SK-N-SH treated with all-trans-retinoic acid at 6 μM for 48 hours (cell line): ENCODE measurements at regions not wholly inside any gene's neighbourhood (a gene's known extent, or its start where the extent isn't known, plus 50 kb on each side); places are given as distances from the start of the nearest gene placed in this dataset.

Experiments
- ATAC-seq: fragments of 200-7000 bp; cut with Tn5 transposase; 3 replicates; pipeline ENCODE4 v1.9.1; 2020; ENCODE audit warnings: mild to moderate bottlenecking, moderate library complexity
- ARNTL ChIP-seq: fragments of 450-650 bp; formaldehyde crosslinking; IDR thresholded peaks from 2 replicates; pipeline ENCODE4 v1.5.0; 2020; ENCODE audit warnings: low read depth, mild to moderate bottlenecking, moderate library complexity, borderline replicate concordance
- BACH2 ChIP-seq: fragments of 250-450 bp; sonication (Bioruptor Pico); IDR thresholded peaks from 2 replicates; pipeline ENCODE4 v1.9.0; 2021; ENCODE audit warnings: mild to moderate bottlenecking, borderline replicate concordance
- CREB5 ChIP-seq: fragments of 250-450 bp; sonication (Bioruptor Pico); IDR thresholded peaks from 2 replicates; pipeline ENCODE4 v1.5.1; 2020; ENCODE audit warnings: low read depth, mild to moderate bottlenecking, moderate library complexity
- CSDC2 ChIP-seq: fragments of 250-450 bp; sonication (Bioruptor Pico); IDR thresholded peaks from 2 replicates; pipeline ENCODE4 v1.5.0; 2020; ENCODE audit warnings: mild to moderate bottlenecking, moderate library complexity
- GLIS3 ChIP-seq: fragments of 250-450 bp; sonication (Bioruptor Pico); IDR thresholded peaks from 2 replicates; pipeline ENCODE4 v1.5.0; 2020; ENCODE audit warnings: mild to moderate bottlenecking, moderate library complexity
- ISL1 ChIP-seq: fragments of 250-450 bp; sonication (Bioruptor Pico); IDR thresholded peaks from 2 replicates; pipeline ENCODE4 v2.1.2; 2022; ENCODE audit warnings: mild to moderate bottlenecking, moderate library complexity
- OSR1 ChIP-seq: fragments of 250-450 bp; sonication (Bioruptor Pico); IDR thresholded peaks from 2 replicates; pipeline ENCODE4 v1.8.0; 2022; ENCODE audit warnings: moderate library complexity, mild to moderate bottlenecking, inconsistent platforms
- PATZ1 ChIP-seq: fragments of 250-450 bp; sonication (Bioruptor Pico); IDR thresholded peaks from 2 replicates; pipeline ENCODE4 v1.8.0; 2020; ENCODE audit warnings: mild to moderate bottlenecking, moderate library complexity, borderline replicate concordance
- PPARA ChIP-seq: fragments of 250-450 bp; sonication (Bioruptor Pico); IDR thresholded peaks from 2 replicates; pipeline ENCODE4 v1.5.0; 2020; ENCODE audit warnings: mild to moderate bottlenecking, borderline replicate concordance
- SNAI2 ChIP-seq: fragments of 250-450 bp; sonication (Bioruptor Pico); IDR thresholded peaks from 2 replicates; pipeline ENCODE4 v1.5.0; 2020; ENCODE audit warnings: mild to moderate bottlenecking, moderate library complexity
- TCF4 ChIP-seq: fragments of 250-450 bp; sonication (Bioruptor Pico); IDR thresholded peaks from 2 replicates; pipeline ENCODE4 v1.8.0; 2021; ENCODE audit warnings: mild to moderate bottlenecking, moderate library complexity, borderline replicate concordance
- TOX ChIP-seq: fragments of 250-450 bp; sonication (Bioruptor Pico); IDR thresholded peaks from 2 replicates; pipeline ENCODE4 v1.8.0; 2021; ENCODE audit warnings: mild to moderate bottlenecking, moderate library complexity, borderline replicate concordance
- TSHZ2 ChIP-seq: fragments of 250-450 bp; sonication (Bioruptor Pico); IDR thresholded peaks from 2 replicates; pipeline ENCODE4 v1.5.0; 2020; ENCODE audit warnings: mild to moderate bottlenecking, moderate library complexity
- ZC3H10 ChIP-seq: fragments of 250-450 bp; sonication (Bioruptor Pico); IDR thresholded peaks from 2 replicates; pipeline ENCODE4 v1.5.1; 2021; ENCODE audit warnings: mild to moderate bottlenecking, moderate library complexity
- ZFP3 ChIP-seq: fragments of 250-450 bp; sonication (Bioruptor Pico); IDR thresholded peaks from 2 replicates; pipeline ENCODE4 v1.5.0; 2020; ENCODE audit warnings: mild to moderate bottlenecking, moderate library complexity
- ZFP30 ChIP-seq: fragments of 450-650 bp; formaldehyde crosslinking; IDR thresholded peaks from 2 replicates; pipeline ENCODE4 v1.5.0; 2022; ENCODE audit warnings: mild to moderate bottlenecking, moderate library complexity
- ZNF565 ChIP-seq: fragments of 450-650 bp; formaldehyde crosslinking; conservative IDR thresholded peaks from 2 replicates; pipeline ENCODE4 v1.5.0; 2020; ENCODE audit warnings: low read depth, mild to moderate bottlenecking, moderate library complexity
- ZNF70 ChIP-seq: fragments of 450-650 bp; formaldehyde crosslinking; IDR thresholded peaks from 2 replicates; pipeline ENCODE4 v1.5.0; 2020; ENCODE audit warnings: mild to moderate bottlenecking, moderate library complexity
- ZNF8 ChIP-seq: fragments of 450-650 bp; formaldehyde crosslinking; IDR thresholded peaks from 2 replicates; pipeline ENCODE4 v1.5.0; 2020; ENCODE audit warnings: mild to moderate bottlenecking, moderate library complexity
- TF ChIP-seq, protein P1 (sequence below): fragments of 250-450 bp; sonication (Bioruptor Pico); IDR thresholded peaks from 2 replicates; pipeline ENCODE4 v1.8.0; 2021; ENCODE audit warnings: low read depth, mild to moderate bottlenecking, moderate library complexity, borderline replicate concordance
- TF ChIP-seq, protein P2 (sequence below): fragments of 250-450 bp; sonication (Bioruptor Pico); IDR thresholded peaks from 2 replicates; pipeline ENCODE4 v1.5.1; 2021; ENCODE audit warnings: mild to moderate bottlenecking, moderate library complexity

- TF ChIP-seq ZNF70 (CRISPR knock-in tag) (no peak), TSHZ2 (CRISPR knock-in tag) (no peak), ISL1 (no peak), ZNF8 (no peak), ZNF565 (CRISPR knock-in tag) (no peak), ZC3H10 (no peak), CREB5 (no peak), TOX (no peak), PATZ1 (no peak), SNAI2 (CRISPR knock-in tag) (no peak), PPARA (CRISPR knock-in tag) (no peak), CSDC2 (CRISPR knock-in tag) (no peak), ARNTL (CRISPR knock-in tag) (no peak)
- TF ChIP-seq, protein P1, sequence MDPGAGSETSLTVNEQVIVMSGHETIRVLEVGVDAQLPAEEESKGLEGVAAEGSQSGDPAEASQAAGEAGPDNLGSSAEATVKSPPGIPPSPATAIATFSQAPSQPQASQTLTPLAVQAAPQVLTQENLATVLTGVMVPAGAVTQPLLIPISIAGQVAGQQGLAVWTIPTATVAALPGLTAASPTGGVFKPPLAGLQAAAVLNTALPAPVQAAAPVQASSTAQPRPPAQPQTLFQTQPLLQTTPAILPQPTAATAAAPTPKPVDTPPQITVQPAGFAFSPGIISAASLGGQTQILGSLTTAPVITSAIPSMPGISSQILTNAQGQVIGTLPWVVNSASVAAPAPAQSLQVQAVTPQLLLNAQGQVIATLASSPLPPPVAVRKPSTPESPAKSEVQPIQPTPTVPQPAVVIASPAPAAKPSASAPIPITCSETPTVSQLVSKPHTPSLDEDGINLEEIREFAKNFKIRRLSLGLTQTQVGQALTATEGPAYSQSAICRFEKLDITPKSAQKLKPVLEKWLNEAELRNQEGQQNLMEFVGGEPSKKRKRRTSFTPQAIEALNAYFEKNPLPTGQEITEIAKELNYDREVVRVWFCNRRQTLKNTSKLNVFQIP (CRISPR knock-in tag) = no peak
These were observed 510.6 kb upstream of the RAB6C start for GRCh38 chr2:129468879-129469278.

DNA sequence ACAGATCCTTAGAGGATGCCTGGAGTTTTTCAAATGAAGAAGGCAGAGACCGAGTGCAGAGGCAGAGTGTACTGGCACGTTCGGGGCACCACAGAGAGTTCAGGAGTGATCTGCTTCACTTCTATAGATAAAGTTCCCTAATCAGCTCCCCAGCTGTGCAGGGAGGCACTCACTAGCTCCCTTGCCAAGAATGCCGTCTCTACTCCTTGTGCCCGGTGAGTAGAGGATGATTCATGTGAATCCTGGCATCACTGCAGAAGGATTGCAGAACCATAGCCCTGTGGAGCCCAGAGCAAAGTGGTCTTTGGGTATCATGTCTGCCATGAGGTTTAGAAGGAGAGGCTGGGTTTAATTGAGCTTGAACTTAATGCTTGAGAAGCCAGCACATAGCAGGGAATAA lies 510.1 kb upstream of the RAB6C start:
- TF ChIP-seq, protein P1 (CRISPR knock-in tag) = no peak
- TF ChIP-seq TOX (no peak), ZFP30 (no peak), OSR1 (CRISPR knock-in tag) (no peak), PATZ1 (no peak), CREB5 (no peak), ZC3H10 (no peak), PPARA (CRISPR knock-in tag) (no peak), ARNTL (CRISPR knock-in tag) (no peak), ZNF8 (no peak), ZFP3 (CRISPR knock-in tag) (no peak), ISL1 (no peak), CSDC2 (CRISPR knock-in tag) (no peak), ZNF565 (CRISPR knock-in tag) (no peak), BACH2 (CRISPR knock-in tag) (no peak), GLIS3 (CRISPR knock-in tag) (no peak), ZNF70 (CRISPR knock-in tag) (no peak), TCF4 (no peak)
- TF ChIP-seq, protein P2, sequence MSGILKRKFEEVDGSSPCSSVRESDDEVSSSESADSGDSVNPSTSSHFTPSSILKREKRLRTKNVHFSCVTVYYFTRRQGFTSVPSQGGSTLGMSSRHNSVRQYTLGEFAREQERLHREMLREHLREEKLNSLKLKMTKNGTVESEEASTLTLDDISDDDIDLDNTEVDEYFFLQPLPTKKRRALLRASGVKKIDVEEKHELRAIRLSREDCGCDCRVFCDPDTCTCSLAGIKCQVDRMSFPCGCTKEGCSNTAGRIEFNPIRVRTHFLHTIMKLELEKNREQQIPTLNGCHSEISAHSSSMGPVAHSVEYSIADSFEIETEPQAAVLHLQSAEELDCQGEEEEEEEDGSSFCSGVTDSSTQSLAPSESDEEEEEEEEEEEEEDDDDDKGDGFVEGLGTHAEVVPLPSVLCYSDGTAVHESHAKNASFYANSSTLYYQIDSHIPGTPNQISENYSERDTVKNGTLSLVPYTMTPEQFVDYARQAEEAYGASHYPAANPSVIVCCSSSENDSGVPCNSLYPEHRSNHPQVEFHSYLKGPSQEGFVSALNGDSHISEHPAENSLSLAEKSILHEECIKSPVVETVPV (CRISPR knock-in tag) = no peak
- no peak for ATAC-seq

More at GRCh38 chr2:129468879-129469278, 510.6 kb upstream of the RAB6C start:
- no peak for ATAC-seq
